IPS-18a (cell line): ENCODE measurements at regions not wholly inside any gene's neighbourhood (a gene's known extent, or its start where the extent isn't known, plus 50 kb on each side); places are given as distances from the start of the nearest gene placed in this dataset.

Experiments
- H3K27ac ChIP-seq: one replicate; pipeline ENCODE4 v1.5.1; 2013; ENCODE audit warnings: low read length
- H3K27me3 ChIP-seq: one replicate; pipeline ENCODE4 v1.6.1; 2013; ENCODE audit warnings: mild to moderate bottlenecking, low read length; ENCODE audit not compliant: control insufficient read depth, insufficient read depth
- H3K36me3 ChIP-seq: one replicate; pipeline ENCODE4 v1.6.1; 2013; ENCODE audit warnings: low read depth, low read length; ENCODE audit not compliant: control insufficient read depth
- H3K4me1 ChIP-seq: one replicate; pipeline ENCODE4 v1.6.1; 2013; ENCODE audit warnings: low read depth, low read length; ENCODE audit not compliant: control insufficient read depth
- H3K4me3 ChIP-seq: one replicate; pipeline ENCODE4 v1.5.1; 2013; ENCODE audit warnings: low read length
- H3K9ac ChIP-seq: one replicate; pipeline ENCODE4 v1.6.1; 2013; ENCODE audit warnings: mild to moderate bottlenecking, low read length, moderate library complexity
- H3K9me3 ChIP-seq: one replicate; pipeline ENCODE4 v1.6.1; 2013; ENCODE audit warnings: low read depth, low read length; ENCODE audit not compliant: control insufficient read depth

- Histone ChIP-seq H3K9me3 (no peaks in the 10 kb centered on the region), H3K4me1 (no peaks in the 10 kb centered on the region)
Observed at GRCh38 chr4:185894481-185894880, 82.5 kb upstream of the SORBS2 start.

GRCh38 chr4:185895351-185895750 lies 83.4 kb upstream of the SORBS2 start:
- H3K9ac ChIP-seq = no peak overlapping the region
- H3K36me3 ChIP-seq = no peaks in the 10 kb centered on the region
- H3K4me1 ChIP-seq = no peaks in the 10 kb centered on the region
- no peak overlapping the region for H3K27ac ChIP-seq
- H3K27me3 ChIP-seq = no peaks in the 10 kb centered on the region
- H3K9me3 ChIP-seq = no peaks in the 10 kb centered on the region
- no peak overlapping the region for H3K4me3 ChIP-seq

More at GRCh38 chr4:185894481-185894880, 82.5 kb upstream of the SORBS2 start:
- Histone ChIP-seq H3K27me3 (no peaks in the 10 kb centered on the region), H3K27ac (no peak overlapping the region), H3K9ac (no peak overlapping the region), H3K36me3 (no peaks in the 10 kb centered on the region), H3K4me3 (no peak overlapping the region)

- Histone ChIP-seq H3K9ac (no peak overlapping the region), H3K27me3 (no peaks in the 10 kb centered on the region), H3K36me3 (no peaks in the 10 kb centered on the region), H3K27ac (no peak overlapping the region), H3K4me3 (no peak overlapping the region), H3K4me1 (no peaks in the 10 kb centered on the region), H3K9me3 (no peaks in the 10 kb centered on the region)
Observed at GRCh38 chr4:185895866-185896265, 83.9 kb upstream of the SORBS2 start.

GRCh38 chr4:185896817-185897488 lies 85.0 kb upstream of the SORBS2 start:
- no peaks in the 10 kb centered on the region for H3K27me3 ChIP-seq
- no peaks in the 10 kb centered on the region for H3K36me3 ChIP-seq
- no peak overlapping the region for H3K27ac ChIP-seq
- H3K9ac ChIP-seq = no peak overlapping the region
- H3K4me3 ChIP-seq = no peak overlapping the region
- no peaks in the 10 kb centered on the region for H3K9me3 ChIP-seq
- no peaks in the 10 kb centered on the region for H3K4me1 ChIP-seq

GRCh38 chr4:185898413-185898812 lies 86.4 kb upstream of the SORBS2 start:
- H3K27ac ChIP-seq = no peak overlapping the region
- H3K4me1 ChIP-seq = no peaks in the 10 kb centered on the region
- H3K27me3 ChIP-seq = no peaks in the 10 kb centered on the region
- no peak overlapping the region for H3K9ac ChIP-seq
- no peaks in the 10 kb centered on the region for H3K36me3 ChIP-seq
- no peak overlapping the region for H3K4me3 ChIP-seq
- H3K9me3 ChIP-seq = no peaks in the 10 kb centered on the region

GRCh38 chr4:185899833-185900232 lies 87.8 kb upstream of the SORBS2 start:
- Histone ChIP-seq H3K36me3 (no peaks in the 10 kb centered on the region), H3K9me3 (no peaks in the 10 kb centered on the region), H3K27me3 (no peaks in the 10 kb centered on the region), H3K9ac (no peak overlapping the region), H3K4me1 (no peaks in the 10 kb centered on the region), H3K27ac (no peak overlapping the region), H3K4me3 (no peak overlapping the region)

GRCh38 chr4:185902654-185903053 lies 90.7 kb upstream of the SORBS2 start:
- Histone ChIP-seq H3K9ac (no peak overlapping the region), H3K4me3 (no peak overlapping the region), H3K36me3 (no peaks in the 10 kb centered on the region), H3K4me1 (no peaks in the 10 kb centered on the region), H3K27ac (no peak overlapping the region), H3K27me3 (no peaks in the 10 kb centered on the region), H3K9me3 (no peaks in the 10 kb centered on the region)

- H3K9me3 ChIP-seq = no peaks in the 10 kb centered on the region
- no peaks in the 10 kb centered on the region for H3K4me1 ChIP-seq
- no peaks in the 10 kb centered on the region for H3K36me3 ChIP-seq
- H3K27ac ChIP-seq = no peak overlapping the region
- H3K9ac ChIP-seq = no peak overlapping the region
- H3K4me3 ChIP-seq = no peak overlapping the region
- no peaks in the 10 kb centered on the region for H3K27me3 ChIP-seq
Observed at GRCh38 chr4:185903205-185903604, 91.2 kb upstream of the SORBS2 start.

GRCh38 chr4:185904381-185904780 lies 92.4 kb upstream of the SORBS2 start:
- no peaks in the 10 kb centered on the region for H3K27me3 ChIP-seq
- H3K4me1 ChIP-seq = no peaks in the 10 kb centered on the region
- no peak overlapping the region for H3K9ac ChIP-seq
- no peak overlapping the region for H3K27ac ChIP-seq
- H3K4me3 ChIP-seq = no peak overlapping the region
- H3K36me3 ChIP-seq = no peaks in the 10 kb centered on the region
- H3K9me3 ChIP-seq = no peaks in the 10 kb centered on the region

- Histone ChIP-seq H3K4me3 (no peak overlapping the region), H3K4me1 (no peaks in the 10 kb centered on the region), H3K27ac (no peak overlapping the region), H3K27me3 (no peaks in the 10 kb centered on the region), H3K9ac (no peak overlapping the region), H3K9me3 (no peaks in the 10 kb centered on the region), H3K36me3 (no peaks in the 10 kb centered on the region)
Observed at GRCh38 chr4:185909972-185910371, 98.0 kb upstream of the SORBS2 start.

GRCh38 chr4:185911556-185912064 lies 99.6 kb upstream of the SORBS2 start:
- Histone ChIP-seq H3K9ac (no peak overlapping the region), H3K4me1 (peaks cover 1% of the 10 kb centered on the region), H3K9me3 (no peaks in the 10 kb centered on the region), H3K27me3 (no peaks in the 10 kb centered on the region), H3K36me3 (no peaks in the 10 kb centered on the region), H3K4me3 (no peak overlapping the region), H3K27ac (no peak overlapping the region)

GRCh38 chr4:185912779-185913178 lies 100.8 kb upstream of the SORBS2 start:
- no peaks in the 10 kb centered on the region for H3K9me3 ChIP-seq
- H3K27ac ChIP-seq = no peak overlapping the region
- peaks cover 3% of the 10 kb centered on the region for H3K4me1 ChIP-seq
- H3K9ac ChIP-seq = no peak overlapping the region
- no peaks in the 10 kb centered on the region for H3K27me3 ChIP-seq
- no peaks in the 10 kb centered on the region for H3K36me3 ChIP-seq
- H3K4me3 ChIP-seq = no peak overlapping the region
